A549 (cell line): ENCODE measurements at regions not wholly inside any gene's neighbourhood (a gene's known extent, or its start where the extent isn't known, plus 50 kb on each side); places are given as distances from the start of the nearest gene placed in this dataset.

Experiments
- ATAC-seq, 2 experiments: fragments of 200-7000 bp in 1 of 2; fragments of >200 bp in 1 of 2; cut with Nextera tagmentation in 1 of 2; cut with Tn5 transposase in 1 of 2; 3 replicates each; pipeline versions ENCODE4 v1.8.0 to v1.9.1; 2018 to 2020; ENCODE audit warnings: mild to moderate bottlenecking in 1 of 2, moderate library complexity in 1 of 2
- CTCF ChIA-PET: fragments of 300-600 bp; sonication (Branson Sonifier 250); formaldehyde crosslinking; extraction: SDS; loops from one replicate; lab custom pipeline; 2021; ENCODE audit warnings: antibody characterized with exemption, inconsistent platforms; lab: Yijun Ruan, JAX
- POLR2A ChIA-PET: fragments of 350-600 bp; formaldehyde crosslinking; extraction: SDS; loops from one replicate; lab custom pipeline; 2021; ENCODE audit warnings: antibody characterized with exemption, inconsistent platforms; lab: Yijun Ruan, JAX
- DNase-seq, 2 experiments: peaks; one replicate each; pipeline versions ENCODE4 v3.0.0 to v3.0.0-alpha.2; 2011 to 2016; ENCODE audit warnings: low read depth in 1 of 2, low spot score in 1 of 2
- FAIRE-seq: peaks from 2 replicates; lab custom pipeline; 2011; peaks lifted over from hg19 to GRCh38; lab: Jason Lieb, UNC
- H3K27ac ChIP-seq, 2 experiments: fragments of >200 bp; sonication (Bioruptor Twin); formaldehyde crosslinking; 3 replicates each; pipeline ENCODE4 v1.5.1; 2016 to 2017
- H3K4me1 ChIP-seq: fragments of >200 bp; sonication (Bioruptor Twin); formaldehyde crosslinking; 3 replicates; pipeline ENCODE4 v1.6.1; 2016
- H3K4me2 ChIP-seq: fragments of >200 bp; sonication (Bioruptor Twin); formaldehyde crosslinking; 3 replicates; pipeline ENCODE4 v1.6.1; 2016
- H3K4me3 ChIP-seq: fragments of >200 bp; sonication (Bioruptor Twin); formaldehyde crosslinking; 3 replicates; pipeline ENCODE4 v1.5.1; 2016
- H3K9me3 ChIP-seq: fragments of >200 bp; sonication (Bioruptor Twin); formaldehyde crosslinking; 3 replicates; pipeline ENCODE4 v1.6.1; 2016
- BCL3 ChIP-seq: fragments of >200 bp; sonication (Bioruptor Twin); formaldehyde crosslinking; IDR thresholded peaks from 3 replicates; pipeline ENCODE4 v1.6.1; 2016
- CBX2 ChIP-seq: fragments of 200-600 bp; sonication (generic); IDR thresholded peaks from 2 replicates; pipeline ENCODE4 v1.6.1; 2016; ENCODE audit warnings: low read depth, mild to moderate bottlenecking, borderline replicate concordance
- CEBPB ChIP-seq, 2 experiments: fragments of >200 bp in 1 of 2; sonication (Bioruptor Twin) in 1 of 2; formaldehyde crosslinking in 1 of 2; IDR thresholded peaks; 2 replicates each; pipeline ENCODE4 v1.6.1; 2012 to 2016
- E2F6 ChIP-seq: IDR thresholded peaks from 2 replicates; pipeline ENCODE4 v1.6.1; 2012; ENCODE audit warnings: low read depth, borderline replicate concordance
- EHF ChIP-seq: fragments of 250-450 bp; sonication (Bioruptor Pico); IDR thresholded peaks from 2 replicates; pipeline ENCODE4 v1.5.0; 2020; ENCODE audit warnings: mild to moderate bottlenecking
- ESRRA ChIP-seq: fragments of 150-350 bp; IDR thresholded peaks from 2 replicates; pipeline ENCODE4 v1.6.1; 2014; ENCODE audit warnings: mild to moderate bottlenecking, low read length, borderline replicate concordance
- FOSB ChIP-seq: fragments of 250-450 bp; sonication (Bioruptor Pico); IDR thresholded peaks from 2 replicates; pipeline ENCODE4 v1.5.0; 2020; ENCODE audit warnings: mild to moderate bottlenecking, moderate library complexity
- FOSL2 ChIP-seq, 2 experiments: fragments of 450-650 bp in 1 of 2; fragments of >200 bp in 1 of 2; sonication (Bioruptor Twin) in 1 of 2; formaldehyde crosslinking; IDR thresholded peaks; 2 replicates each; pipeline versions ENCODE4 v1.5.0 to v1.6.1; 2016 to 2020; ENCODE audit warnings: mild to moderate bottlenecking in 1 of 2, moderate library complexity in 1 of 2
- FOXS1 ChIP-seq: fragments of 250-450 bp; sonication (Bioruptor Pico); IDR thresholded peaks from 2 replicates; pipeline ENCODE4 v1.5.0; 2020; ENCODE audit warnings: mild to moderate bottlenecking, moderate library complexity
- GATA3 ChIP-seq: IDR thresholded peaks from 2 replicates; pipeline ENCODE4 v1.6.1; 2012; ENCODE audit warnings: borderline replicate concordance
- HOXA7 ChIP-seq: fragments of 250-450 bp; sonication (Bioruptor Pico); IDR thresholded peaks from 2 replicates; pipeline ENCODE4 v1.5.0; 2020; ENCODE audit warnings: mild to moderate bottlenecking, moderate library complexity
- JUN ChIP-seq, 2 experiments: fragments of >200 bp; sonication (Bioruptor Twin); formaldehyde crosslinking; IDR thresholded peaks; 2 replicates in 1 of 2; 3 replicates in 1 of 2; pipeline ENCODE4 v1.6.1; 2016 to 2017
- MAFK ChIP-seq: fragments of 450-650 bp; IDR thresholded peaks from 2 replicates; pipeline ENCODE4 v1.6.1; 2014; ENCODE audit not compliant: partially characterized antibody
- MAZ ChIP-seq: fragments of 150-350 bp; IDR thresholded peaks from 2 replicates; pipeline ENCODE4 v1.6.1; 2014; ENCODE audit warnings: antibody characterized with exemption, low read depth, low read length, borderline replicate concordance
- MYC ChIP-seq: IDR thresholded peaks from 2 replicates; pipeline ENCODE4 v1.6.1; 2012; ENCODE audit warnings: mild to moderate bottlenecking, inconsistent platforms, low read length, improper control_type of control experiment, borderline replicate concordance
- RAD21 ChIP-seq, 2 experiments: fragments of >200 bp in 1 of 2; sonication (Bioruptor Twin) in 1 of 2; formaldehyde crosslinking in 1 of 2; IDR thresholded peaks in 1 of 2; conservative IDR thresholded peaks in 1 of 2; 2 replicates in 1 of 2; 3 replicates in 1 of 2; pipeline ENCODE4 v1.6.1; 2012 to 2018; ENCODE audit warnings: inconsistent platforms in 1 of 2
- RCOR1 ChIP-seq: fragments of 150-350 bp; IDR thresholded peaks from 2 replicates; pipeline ENCODE4 v1.6.1; 2014; ENCODE audit warnings: antibody characterized with exemption, low read length, low read depth
- RNF2 ChIP-seq: fragments of 200-600 bp; sonication (generic); IDR thresholded peaks from 2 replicates; pipeline ENCODE4 v1.6.1; 2016; ENCODE audit warnings: low read depth, mild to moderate bottlenecking, antibody characterized with exemption, moderate library complexity, borderline replicate concordance
- SREBF2 ChIP-seq: fragments of 450-650 bp; IDR thresholded peaks from 2 replicates; pipeline ENCODE4 v1.6.1; 2014; ENCODE audit warnings: mild to moderate bottlenecking, moderate library complexity
- ZC3H11A ChIP-seq: fragments of 450-650 bp; IDR thresholded peaks from 2 replicates; pipeline ENCODE4 v1.6.1; 2014; ENCODE audit warnings: antibody characterized with exemption, mild to moderate bottlenecking
- WGBS: methylation state at CpG from one replicate; pipeline ENCODE4 v1.1.6; 2017; ENCODE audit errors: missing lambda C conversion rate; 5-methylcytosine and 5-hydroxymethylcytosine counted together
- TF ChIP-seq, protein P1 (sequence below): fragments of >200 bp; sonication (Bioruptor Twin); formaldehyde crosslinking; IDR thresholded peaks from 2 replicates; pipeline ENCODE4 v1.6.1; 2016
- TF ChIP-seq, protein P2 (sequence below): IDR thresholded peaks from 2 replicates; pipeline ENCODE4 v1.6.1; 2012
- TF ChIP-seq, protein P3 (sequence below): fragments of 200-600 bp; sonication (generic); IDR thresholded peaks from 2 replicates; pipeline ENCODE4 v1.6.1; 2016; ENCODE audit warnings: antibody characterized with exemption, mild to moderate bottlenecking, moderate library complexity

DNA sequence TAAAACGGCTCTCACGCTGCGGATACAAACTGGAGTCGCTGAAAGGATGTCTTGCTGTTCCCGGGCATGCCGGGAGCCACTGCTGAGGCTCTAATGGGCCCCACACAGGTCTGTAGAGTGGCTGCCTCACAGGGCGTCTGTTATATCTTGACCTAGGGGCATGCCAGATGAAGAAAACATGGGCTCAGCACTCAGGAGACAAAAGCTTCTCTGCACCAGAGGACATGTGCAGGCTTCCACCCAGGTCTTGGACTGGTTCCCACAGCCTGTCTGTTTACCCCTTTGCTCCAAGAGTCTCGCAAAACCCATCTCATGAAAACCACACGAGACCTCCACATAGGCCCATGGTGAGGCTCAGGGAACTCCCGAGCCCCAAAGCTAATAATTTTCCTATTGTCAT lies 134.2 kb downstream of the RPS29 start (continued):
- TF ChIP-seq HOXA7 (CRISPR knock-in tag): no peak
- TF ChIP-seq RCOR1: no peak
- TF ChIP-seq FOSB (CRISPR knock-in tag): no peak
- TF ChIP-seq MAFK: no peak
- TF ChIP-seq ESRRA: no peak
- TF ChIP-seq BCL3: no peak
- TF ChIP-seq, protein P1, sequence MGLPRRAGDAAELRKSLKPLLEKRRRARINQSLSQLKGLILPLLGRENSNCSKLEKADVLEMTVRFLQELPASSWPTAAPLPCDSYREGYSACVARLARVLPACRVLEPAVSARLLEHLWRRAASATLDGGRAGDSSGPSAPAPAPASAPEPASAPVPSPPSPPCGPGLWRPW: no peak
- TF ChIP-seq, protein P2, sequence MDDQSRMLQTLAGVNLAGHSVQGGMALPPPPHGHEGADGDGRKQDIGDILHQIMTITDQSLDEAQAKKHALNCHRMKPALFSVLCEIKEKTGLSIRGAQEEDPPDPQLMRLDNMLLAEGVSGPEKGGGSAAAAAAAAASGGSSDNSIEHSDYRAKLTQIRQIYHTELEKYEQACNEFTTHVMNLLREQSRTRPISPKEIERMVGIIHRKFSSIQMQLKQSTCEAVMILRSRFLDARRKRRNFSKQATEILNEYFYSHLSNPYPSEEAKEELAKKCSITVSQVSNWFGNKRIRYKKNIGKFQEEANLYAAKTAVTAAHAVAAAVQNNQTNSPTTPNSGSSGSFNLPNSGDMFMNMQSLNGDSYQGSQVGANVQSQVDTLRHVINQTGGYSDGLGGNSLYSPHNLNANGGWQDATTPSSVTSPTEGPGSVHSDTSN: no peak
- no peak for TF ChIP-seq MAZ
- TF ChIP-seq, all 56 proteins: peak for 0

GRCh38 chr14:49449749-49450148 lies 136.4 kb downstream of the RPS29 start:
- no peak for ATAC-seq
- Histone ChIP-seq H3K9me3 (peaks cover 11% of the 10 kb centered on the region; the same call in 2 of the 3 replicates), H3K27ac (no peak overlapping the region), H3K4me3 (no peak overlapping the region), H3K4me2 (no peak overlapping the region), H3K4me1 (no peaks in the 10 kb centered on the region)
- no peak for TF ChIP-seq RNF2
- TF ChIP-seq MYC: no peak
- ChIA-PET POLR2A (no interaction called here), CTCF (interaction anchor here (1.3 kb wide), 1 partner anchor 12 kb away, joined by 4 read pairs; no protein-coding TSS in a partner anchor)
- DNase-seq: no peak
- FAIRE-seq: no peak
- 8% methylated on average over 2 of the region's 2 CpGs for whole genome bisulfite sequencing

- Histone ChIP-seq H3K27ac (no peak overlapping the region), H3K9me3 (peaks cover 11% of the 10 kb centered on the region; the same call in 2 of the 3 replicates), H3K4me3 (no peak overlapping the region), H3K4me2 (no peak overlapping the region), H3K4me1 (no peaks in the 10 kb centered on the region)
- FAIRE-seq (no peak), ATAC-seq (no peak), DNase-seq (no peak)
- ChIA-PET POLR2A (no interaction called here), CTCF (interaction anchor here (1.1 to 3.1 kb wide), 3 partner anchors 15 to 51 kb away, joined by 3 to 15 read pairs (median 3); no protein-coding TSS in a partner anchor)
- TF ChIP-seq CBX2: no peak
- TF ChIP-seq HOXA7 (CRISPR knock-in tag): no peak
- no peak for TF ChIP-seq RAD21 (conservative IDR thresholded peaks at IDR 0.05 in 1 of 2, IDR thresholded peaks at IDR 0.05 in 1 of 2)
- no peak for TF ChIP-seq GATA3
- TF ChIP-seq EHF (CRISPR knock-in tag): no peak
- TF ChIP-seq FOSL2 (IDR thresholded peaks at IDR 0.05): no peak
- no peak for TF ChIP-seq FOSL2 (CRISPR knock-in tag; IDR thresholded peaks at IDR 0.05)
- no peak for TF ChIP-seq JUN (IDR thresholded peaks at IDR 0.05)
- TF ChIP-seq, protein P3, sequence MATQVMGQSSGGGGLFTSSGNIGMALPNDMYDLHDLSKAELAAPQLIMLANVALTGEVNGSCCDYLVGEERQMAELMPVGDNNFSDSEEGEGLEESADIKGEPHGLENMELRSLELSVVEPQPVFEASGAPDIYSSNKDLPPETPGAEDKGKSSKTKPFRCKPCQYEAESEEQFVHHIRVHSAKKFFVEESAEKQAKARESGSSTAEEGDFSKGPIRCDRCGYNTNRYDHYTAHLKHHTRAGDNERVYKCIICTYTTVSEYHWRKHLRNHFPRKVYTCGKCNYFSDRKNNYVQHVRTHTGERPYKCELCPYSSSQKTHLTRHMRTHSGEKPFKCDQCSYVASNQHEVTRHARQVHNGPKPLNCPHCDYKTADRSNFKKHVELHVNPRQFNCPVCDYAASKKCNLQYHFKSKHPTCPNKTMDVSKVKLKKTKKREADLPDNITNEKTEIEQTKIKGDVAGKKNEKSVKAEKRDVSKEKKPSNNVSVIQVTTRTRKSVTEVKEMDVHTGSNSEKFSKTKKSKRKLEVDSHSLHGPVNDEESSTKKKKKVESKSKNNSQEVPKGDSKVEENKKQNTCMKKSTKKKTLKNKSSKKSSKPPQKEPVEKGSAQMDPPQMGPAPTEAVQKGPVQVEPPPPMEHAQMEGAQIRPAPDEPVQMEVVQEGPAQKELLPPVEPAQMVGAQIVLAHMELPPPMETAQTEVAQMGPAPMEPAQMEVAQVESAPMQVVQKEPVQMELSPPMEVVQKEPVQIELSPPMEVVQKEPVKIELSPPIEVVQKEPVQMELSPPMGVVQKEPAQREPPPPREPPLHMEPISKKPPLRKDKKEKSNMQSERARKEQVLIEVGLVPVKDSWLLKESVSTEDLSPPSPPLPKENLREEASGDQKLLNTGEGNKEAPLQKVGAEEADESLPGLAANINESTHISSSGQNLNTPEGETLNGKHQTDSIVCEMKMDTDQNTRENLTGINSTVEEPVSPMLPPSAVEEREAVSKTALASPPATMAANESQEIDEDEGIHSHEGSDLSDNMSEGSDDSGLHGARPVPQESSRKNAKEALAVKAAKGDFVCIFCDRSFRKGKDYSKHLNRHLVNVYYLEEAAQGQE: no peak
- no peak for TF ChIP-seq FOXS1 (CRISPR knock-in tag)
- no peak for TF ChIP-seq SREBF2
- TF ChIP-seq ZC3H11A: no peak
- TF ChIP-seq CEBPB (IDR thresholded peaks at IDR 0.05): no peak
- TF ChIP-seq RCOR1: no peak
- no peak for TF ChIP-seq E2F6
- WGBS: 0% methylated on average over 1 of the region's 1 CpG
Measured at GRCh38 chr14:49447540-49448107, 138.6 kb downstream of the RPS29 start.
